ENCODE measurements at regions not wholly inside any gene's neighbourhood (a gene's known extent, or its start where the extent isn't known, plus 50 kb on each side); places are given as distances from the start of the nearest gene placed in this dataset.
"Not testable (repeated sequence)": the region's sequence is repeated elsewhere in the genome, so short reads cannot be mapped to it uniquely, and the experiment has no call there.

- Mint-ChIP-seq H3K27me3 (peaks cover 41% of the 10 kb centered on the region), H3K9me3 (no peaks in the 10 kb centered on the region), H3K4me3 (no peak overlapping the region), H3K36me3 (no peaks in the 10 kb centered on the region), H3K4me1 (no peaks in the 10 kb centered on the region), H3K27ac (no peak overlapping the region)
- ATAC-seq = no peak
Measured at GRCh38 chr10:84571146-84571545, 242.8 kb downstream of the CCSER2 start.

- ATAC-seq = no peak
- no peaks in the 10 kb centered on the region for H3K36me3 Mint-ChIP-seq
- H3K9me3 Mint-ChIP-seq = no peaks in the 10 kb centered on the region
Measured at GRCh38 chr10:84574102-84574501, 245.7 kb downstream of the CCSER2 start.

GRCh38 chr10:84581976-84582375 lies 253.6 kb downstream of the CCSER2 start:
- H3K4me3 Mint-ChIP-seq = no peak overlapping the region
- no peak overlapping the region for H3K27ac Mint-ChIP-seq
- no peaks in the 10 kb centered on the region for H3K9me3 Mint-ChIP-seq
- no peaks in the 10 kb centered on the region for H3K4me1 Mint-ChIP-seq
- H3K36me3 Mint-ChIP-seq = no peaks in the 10 kb centered on the region
- H3K27me3 Mint-ChIP-seq = no peaks in the 10 kb centered on the region
- ATAC-seq = no peak

More at GRCh38 chr10:84574102-84574501, 245.7 kb downstream of the CCSER2 start:
- no peaks in the 10 kb centered on the region for H3K4me1 Mint-ChIP-seq
- H3K4me3 Mint-ChIP-seq = no peak overlapping the region
- no peak overlapping the region for H3K27ac Mint-ChIP-seq
- peaks cover 13% of the 10 kb centered on the region for H3K27me3 Mint-ChIP-seq

GRCh38 chr10:84583501-84583900 lies 255.1 kb downstream of the CCSER2 start:
- Mint-ChIP-seq H3K27me3 (peaks cover 10% of the 10 kb centered on the region), H3K36me3 (no peaks in the 10 kb centered on the region), H3K4me1 (no peaks in the 10 kb centered on the region), H3K4me3 (no peak overlapping the region), H3K9me3 (no peaks in the 10 kb centered on the region), H3K27ac (no peak overlapping the region)
- no peak for ATAC-seq

- no peak overlapping the region for H3K4me3 Mint-ChIP-seq
- H3K27ac Mint-ChIP-seq = no peak overlapping the region
- no peaks in the 10 kb centered on the region for H3K4me1 Mint-ChIP-seq
- ATAC-seq = no peak
- no peaks in the 10 kb centered on the region for H3K36me3 Mint-ChIP-seq
- H3K9me3 Mint-ChIP-seq = no peaks in the 10 kb centered on the region
- peaks cover 24% of the 10 kb centered on the region for H3K27me3 Mint-ChIP-seq
Measured at GRCh38 chr10:84587789-84588188, 259.4 kb downstream of the CCSER2 start.

GRCh38 chr10:84588426-84588825 lies 260.0 kb downstream of the CCSER2 start:
- Mint-ChIP-seq H3K27ac (no peak overlapping the region), H3K4me3 (no peak overlapping the region), H3K27me3 (peaks cover 24% of the 10 kb centered on the region), H3K36me3 (no peaks in the 10 kb centered on the region), H3K4me1 (no peaks in the 10 kb centered on the region), H3K9me3 (no peaks in the 10 kb centered on the region)
- ATAC-seq = no peak

GRCh38 chr10:84588971-84589370 lies 260.6 kb downstream of the CCSER2 start:
- Mint-ChIP-seq H3K36me3 (no peaks in the 10 kb centered on the region), H3K9me3 (no peaks in the 10 kb centered on the region), H3K27me3 (peaks cover 24% of the 10 kb centered on the region), H3K27ac (no peak overlapping the region), H3K4me3 (no peak overlapping the region), H3K4me1 (no peaks in the 10 kb centered on the region)
- no peak for ATAC-seq

GRCh38 chr10:84589526-84590205 lies 261.3 kb downstream of the CCSER2 start:
- Mint-ChIP-seq H3K27me3 (peaks cover 24% of the 10 kb centered on the region), H3K4me1 (no peaks in the 10 kb centered on the region), H3K9me3 (no peaks in the 10 kb centered on the region), H3K36me3 (no peaks in the 10 kb centered on the region), H3K4me3 (no peak overlapping the region), H3K27ac (no peak overlapping the region)
- ATAC-seq = no peak

GRCh38 chr10:84590327-84591193 lies 262.2 kb downstream of the CCSER2 start:
- no peaks in the 10 kb centered on the region for H3K36me3 Mint-ChIP-seq
- H3K4me3 Mint-ChIP-seq = no peak overlapping the region
- peaks cover 24% of the 10 kb centered on the region for H3K27me3 Mint-ChIP-seq
- no peak overlapping the region for H3K27ac Mint-ChIP-seq
- H3K4me1 Mint-ChIP-seq = no peaks in the 10 kb centered on the region
- H3K9me3 Mint-ChIP-seq = no peaks in the 10 kb centered on the region
- ATAC-seq = no peak

GRCh38 chr10:84593506-84593905 lies 265.1 kb downstream of the CCSER2 start:
- Mint-ChIP-seq H3K27me3 (peaks cover 14% of the 10 kb centered on the region), H3K4me1 (no peaks in the 10 kb centered on the region), H3K4me3 (no peak overlapping the region), H3K36me3 (no peaks in the 10 kb centered on the region), H3K27ac (no peak overlapping the region), H3K9me3 (peaks cover 7% of the 10 kb centered on the region)
- no peak for ATAC-seq

- ATAC-seq = no peak
- Mint-ChIP-seq H3K4me3 (no peak overlapping the region), H3K27me3 (no peaks in the 10 kb centered on the region), H3K27ac (no peak overlapping the region), H3K9me3 (peaks cover 8% of the 10 kb centered on the region), H3K4me1 (no peaks in the 10 kb centered on the region), H3K36me3 (no peaks in the 10 kb centered on the region)
Measured at GRCh38 chr10:84596585-84596984, 268.2 kb downstream of the CCSER2 start.

GRCh38 chr10:84599254-84599653 lies 270.9 kb downstream of the CCSER2 start:
- ATAC-seq = no peak
- Mint-ChIP-seq H3K4me1 (no peaks in the 10 kb centered on the region), H3K27ac (no peak overlapping the region), H3K9me3 (peaks cover 8% of the 10 kb centered on the region), H3K27me3 (peaks cover 5% of the 10 kb centered on the region), H3K36me3 (no peaks in the 10 kb centered on the region), H3K4me3 (no peak overlapping the region)

- Mint-ChIP-seq H3K27ac (no peak overlapping the region), H3K9me3 (peaks cover 8% of the 10 kb centered on the region), H3K27me3 (peaks cover 9% of the 10 kb centered on the region), H3K4me1 (no peaks in the 10 kb centered on the region), H3K36me3 (no peaks in the 10 kb centered on the region), H3K4me3 (no peak overlapping the region)
- ATAC-seq = no peak
Measured at GRCh38 chr10:84600947-84601346, 272.6 kb downstream of the CCSER2 start.

- H3K4me1 Mint-ChIP-seq, H3K9me3 Mint-ChIP-seq, H3K4me3 Mint-ChIP-seq, H3K27ac Mint-ChIP-seq, H3K36me3 Mint-ChIP-seq, ATAC-seq: not testable (repeated sequence)
- peaks cover 20% of the 10 kb centered on the region for H3K27me3 Mint-ChIP-seq
Measured at GRCh38 chr10:84602543-84602942, 274.2 kb downstream of the CCSER2 start.

GRCh38 chr10:84603971-84604370 lies 275.6 kb downstream of the CCSER2 start:
- ATAC-seq = no peak
- H3K4me3 Mint-ChIP-seq = no peak overlapping the region
- H3K9me3 Mint-ChIP-seq = no peaks in the 10 kb centered on the region
- no peak overlapping the region for H3K27ac Mint-ChIP-seq
- no peaks in the 10 kb centered on the region for H3K36me3 Mint-ChIP-seq
- peaks cover 23% of the 10 kb centered on the region for H3K27me3 Mint-ChIP-seq
- H3K4me1 Mint-ChIP-seq = no peaks in the 10 kb centered on the region

GRCh38 chr10:84605802-84606201 lies 277.4 kb downstream of the CCSER2 start:
- ATAC-seq = no peak

More at GRCh38 chr10:84605802-84606201, 277.4 kb downstream of the CCSER2 start:
- H3K9me3 Mint-ChIP-seq = no peaks in the 10 kb centered on the region
- H3K36me3 Mint-ChIP-seq = no peaks in the 10 kb centered on the region
- peaks cover 23% of the 10 kb centered on the region for H3K27me3 Mint-ChIP-seq
- no peak overlapping the region for H3K4me3 Mint-ChIP-seq
- H3K27ac Mint-ChIP-seq = no peak overlapping the region
- no peaks in the 10 kb centered on the region for H3K4me1 Mint-ChIP-seq

Data from stimulated activated memory B cell treated with anti-CD40 and anti-IgM and Interleukin-4, amounts not matched to agents 10 μg/mL and 1 μg/mL and 100 μg/mL, for 72 hours (primary cell).